HCT116 (cell line): ENCODE measurements at regions not wholly inside any gene's neighbourhood (a gene's known extent, or its start where the extent isn't known, plus 50 kb on each side); places are given as distances from the start of the nearest gene placed in this dataset.
A peak's percentile ranks its signal among the peaks of the same experiment; 100 is the strongest.

ENCODE experiments used
- ATAC-seq: fragments of 200-7000 bp; cut with Tn5 transposase; 2 replicates; pipeline ENCODE4 v1.9.1; 2020; ENCODE audit warnings: mild to moderate bottlenecking, moderate library complexity
- BruUV-seq: library from RNA; stranded (reverse); fragments of 400-500 nt; replicated peaks from 2 replicates; lab custom pipeline; 2021; lab: Mats Ljungman, UMichigan
- CTCF ChIA-PET: fragments of 300-600 bp; sonication (Branson Sonifier 250); formaldehyde crosslinking; loops from one replicate; lab custom pipeline; 2021; ENCODE audit warnings: antibody characterized with exemption; lab: Charles Lee
- POLR2A ChIA-PET: fragments of 300-600, 350-600 bp; sonication (Branson Sonifier 250); formaldehyde crosslinking; loops from one replicate; lab custom pipeline; 2021; ENCODE audit warnings: antibody characterized with exemption; lab: Charles Lee
- RAD21 ChIA-PET, 2 experiments: fragments of 300-600 bp; sonication (Branson Sonifier 250); formaldehyde crosslinking; loops; one replicate each; lab custom pipeline; 2023; ENCODE audit warnings: low total read pairs in 2 of 2; ENCODE audit not compliant: uncharacterized antibody in 2 of 2, unreplicated experiment in 2 of 2, low non-redundant PET in 1 of 2; lab: Charles Lee
- DNase-seq: peaks from one replicate; pipeline ENCODE4 v3.0.0-alpha.2; 2010; ENCODE audit warnings: low read depth, low spot score
- H2AFZ ChIP-seq: fragments of 200-600 bp; shearing (Covaris generic), sonication (generic); 2 replicates; pipeline ENCODE4 v1.6.1; 2017; ENCODE audit warnings: low read depth, mixed run types, mixed read lengths, antibody characterized with exemption, low read length; ENCODE audit not compliant: poor library complexity, severe bottlenecking
- H3K27ac ChIP-seq: 2 replicates; pipeline ENCODE4 v1.5.1; 2012; ENCODE audit warnings: low read depth, low read length
- H3K27me3 ChIP-seq: fragments of 200-600 bp; sonication (generic); 2 replicates; pipeline ENCODE4 v1.6.1; 2016; ENCODE audit warnings: mixed run types, low read length, mixed read lengths; ENCODE audit not compliant: insufficient read depth
- H3K36me3 ChIP-seq, 2 experiments: fragments of 200-500 bp in 1 of 2; fragments of 200-600 bp in 1 of 2; sonication (Bioruptor generic) in 1 of 2; sonication (generic) in 1 of 2; 2 replicates each; pipeline versions ENCODE4 v1.5.1 to v1.6.1; 2014 to 2016; ENCODE audit warnings: low read length in 2 of 2, inconsistent platforms in 1 of 2, mixed read lengths in 1 of 2, mixed run types in 1 of 2; ENCODE audit not compliant: insufficient read depth in 2 of 2, control insufficient read depth in 1 of 2
- H3K4me1 ChIP-seq, 2 experiments: fragments of 200-600 bp in 1 of 2; sonication (generic) in 1 of 2; 2 replicates each; pipeline versions ENCODE4 v1.5.1 to v1.6.1; 2012 to 2017; ENCODE audit warnings: low read length in 2 of 2, inconsistent platforms in 1 of 2, mild to moderate bottlenecking in 1 of 2, mixed read lengths in 1 of 2, mixed run types in 1 of 2, moderate library complexity in 1 of 2; ENCODE audit not compliant: insufficient read depth in 2 of 2, control insufficient read depth in 1 of 2
- H3K4me2 ChIP-seq: fragments of 200-600 bp; sonication (generic); 2 replicates; pipeline ENCODE4 v1.6.1; 2017; ENCODE audit warnings: mixed run types, low read length, mixed read lengths
- H3K4me3 ChIP-seq, 2 experiments: fragments of 200-600 bp in 1 of 2; sonication (generic) in 1 of 2; replicated peaks in 1 of 2; 2 replicates each; pipeline ENCODE4 v1.5.1; 2011 to 2016; ENCODE audit warnings: low read length in 2 of 2, control low read depth in 1 of 2, low read depth in 1 of 2, mild to moderate bottlenecking in 1 of 2, mixed read lengths in 1 of 2, mixed run types in 1 of 2
- H3K79me2 ChIP-seq: fragments of 200-600 bp; sonication (generic); 2 replicates; pipeline ENCODE4 v1.6.1; 2017; ENCODE audit warnings: mild to moderate bottlenecking, mixed run types, low read length, moderate library complexity, mixed read lengths; ENCODE audit not compliant: insufficient read depth
- H3K9ac ChIP-seq: fragments of 200-600 bp; sonication (generic); 2 replicates; pipeline ENCODE4 v1.6.1; 2016; ENCODE audit warnings: low read length, mixed read lengths
- H3K9me2 ChIP-seq: fragments of 200-600 bp; sonication (generic), shearing (Covaris generic); 2 replicates; pipeline ENCODE4 v1.6.1; 2017; ENCODE audit warnings: mixed run types, mild to moderate bottlenecking, moderate library complexity; ENCODE audit not compliant: insufficient read depth
- H3K9me3 ChIP-seq, 2 experiments: fragments of 200-500 bp in 1 of 2; fragments of 200-600 bp in 1 of 2; sonication (Bioruptor generic) in 1 of 2; sonication (generic) in 1 of 2; 2 replicates each; pipeline ENCODE4 v1.6.1; 2014 to 2017; ENCODE audit warnings: low read length in 2 of 2, mixed read lengths in 2 of 2, inconsistent platforms in 1 of 2, low read depth in 1 of 2, mild to moderate bottlenecking in 1 of 2, mixed run types in 1 of 2, moderate library complexity in 1 of 2; ENCODE audit not compliant: control insufficient read depth in 1 of 2, insufficient read depth in 1 of 2
- H4K20me1 ChIP-seq: fragments of 200-600 bp; sonication (generic), shearing (Covaris generic); 2 replicates; pipeline ENCODE4 v1.6.1; 2017; ENCODE audit warnings: mixed run types, mild to moderate bottlenecking, moderate library complexity; ENCODE audit not compliant: insufficient read depth
- CBX3 ChIP-seq: IDR thresholded peaks from 2 replicates; pipeline ENCODE4 v1.6.1; 2012; ENCODE audit warnings: low read depth
- EGR1 ChIP-seq: IDR thresholded peaks from 2 replicates; pipeline ENCODE4 v1.6.1; 2012; ENCODE audit warnings: low read depth
- ELF1 ChIP-seq: IDR thresholded peaks from 2 replicates; pipeline ENCODE4 v1.6.1; 2012; ENCODE audit warnings: low read depth, borderline replicate concordance
- EZH2 ChIP-seq: fragments of 200-600 bp; sonication (generic); IDR thresholded peaks from 2 replicates; pipeline ENCODE4 v1.6.1; 2017; ENCODE audit warnings: antibody characterized with exemption, mixed run types
- EZH2phosphoT487 ChIP-seq: fragments of 200-600 bp; IDR thresholded peaks from 2 replicates; pipeline ENCODE4 v1.6.1; 2018; ENCODE audit warnings: antibody characterized with exemption, borderline replicate concordance
- JUND ChIP-seq: IDR thresholded peaks from 2 replicates; pipeline ENCODE4 v1.6.1; 2012
- MAX ChIP-seq: IDR thresholded peaks from 2 replicates; pipeline ENCODE4 v1.6.1; 2012
- RAD21 ChIP-seq: IDR thresholded peaks from 2 replicates; pipeline ENCODE4 v1.6.1; 2012; ENCODE audit warnings: low read depth, mild to moderate bottlenecking
- SIN3A ChIP-seq: IDR thresholded peaks from 2 replicates; pipeline ENCODE4 v1.6.1; 2012; ENCODE audit warnings: low read depth
- SP1 ChIP-seq: IDR thresholded peaks from 2 replicates; pipeline ENCODE4 v1.6.1; 2012; ENCODE audit warnings: low read depth
- SRF ChIP-seq: IDR thresholded peaks from 2 replicates; pipeline ENCODE4 v1.6.1; 2012; ENCODE audit warnings: low read depth
- YY1 ChIP-seq: IDR thresholded peaks from 2 replicates; pipeline ENCODE4 v1.6.1; 2011; ENCODE audit warnings: low read length, low read depth, moderate library complexity, mild to moderate bottlenecking; ENCODE audit not compliant: insufficient replicate concordance; ENCODE audit errors: extremely low read depth
- ZNF274 ChIP-seq: fragments of 200-500 bp; sonication (Bioruptor generic); IDR thresholded peaks from 2 replicates; pipeline ENCODE4 v1.6.1; 2014; ENCODE audit warnings: mild to moderate bottlenecking, low read depth, low read length, inconsistent platforms
- intact Hi-C: fragments of 100-400 bp; cut with micrococcal nuclease; formaldehyde crosslinking; loops from 2 replicates; pipeline ENCODE4 v1.10.0; 2022
- TF ChIP-seq, protein P1 (sequence below), 3 experiments: fragments of 200-600 bp in 1 of 3; sonication (generic) in 1 of 3; IDR thresholded peaks in 2 of 3; conservative IDR thresholded peaks in 1 of 3; 2 replicates each; pipeline ENCODE4 v1.5.1; 2012 to 2017; ENCODE audit warnings: low read depth in 2 of 3, low read length in 2 of 3, antibody characterized with exemption in 1 of 3, borderline replicate concordance in 1 of 3, control low read depth in 1 of 3, mild to moderate bottlenecking in 1 of 3, mixed read lengths in 1 of 3, mixed run types in 1 of 3, moderate library complexity in 1 of 3; ENCODE audit not compliant: insufficient read depth in 1 of 3
- TF ChIP-seq, protein P2 (sequence below): IDR thresholded peaks from 2 replicates; pipeline ENCODE4 v1.6.1; 2011; ENCODE audit warnings: mild to moderate bottlenecking, low read length, moderate library complexity; ENCODE audit not compliant: insufficient replicate concordance; ENCODE audit errors: extremely low read depth

GRCh38 chr4:138090918-138091676, 151.1 kb downstream of the SLC7A11 start:
- DNase-seq = no peak
- no peak overlapping the region for H3K27ac ChIP-seq
- BruUV-seq = no TSS peak
- intact Hi-C loops = loop anchor here (1.0 to 10.0 kb wide), 5 partner anchors 56 to 590 kb away; no protein-coding TSS in a partner anchor
- H4K20me1 ChIP-seq = no peaks in the 10 kb centered on the region
- peak overlapping the region; percentile 92 for H2AFZ ChIP-seq
- no peak overlapping the region for H3K9ac ChIP-seq
- no peaks in the 10 kb centered on the region for H3K79me2 ChIP-seq
- H3K27me3 ChIP-seq = no peaks in the 10 kb centered on the region
- no peaks in the 10 kb centered on the region for H3K9me3 ChIP-seq
- POLR2A ChIA-PET = interaction anchor here (1.1 to 1.2 kb wide), 2 partner anchors 55 to 967 kb away, joined by 4 to 5 read pairs; no protein-coding TSS in a partner anchor
- peak; percentile 48 for ATAC-seq
- H3K9me2 ChIP-seq = no peaks in the 10 kb centered on the region
- RAD21 ChIA-PET = interaction anchor here (0.7 to 1.8 kb wide), 8 partner anchors 53 to 780 kb away, joined by 3 to 10 read pairs (median 5); no protein-coding TSS in a partner anchor
- no peaks in the 10 kb centered on the region for H3K36me3 ChIP-seq
- TF ChIP-seq, protein P1, sequence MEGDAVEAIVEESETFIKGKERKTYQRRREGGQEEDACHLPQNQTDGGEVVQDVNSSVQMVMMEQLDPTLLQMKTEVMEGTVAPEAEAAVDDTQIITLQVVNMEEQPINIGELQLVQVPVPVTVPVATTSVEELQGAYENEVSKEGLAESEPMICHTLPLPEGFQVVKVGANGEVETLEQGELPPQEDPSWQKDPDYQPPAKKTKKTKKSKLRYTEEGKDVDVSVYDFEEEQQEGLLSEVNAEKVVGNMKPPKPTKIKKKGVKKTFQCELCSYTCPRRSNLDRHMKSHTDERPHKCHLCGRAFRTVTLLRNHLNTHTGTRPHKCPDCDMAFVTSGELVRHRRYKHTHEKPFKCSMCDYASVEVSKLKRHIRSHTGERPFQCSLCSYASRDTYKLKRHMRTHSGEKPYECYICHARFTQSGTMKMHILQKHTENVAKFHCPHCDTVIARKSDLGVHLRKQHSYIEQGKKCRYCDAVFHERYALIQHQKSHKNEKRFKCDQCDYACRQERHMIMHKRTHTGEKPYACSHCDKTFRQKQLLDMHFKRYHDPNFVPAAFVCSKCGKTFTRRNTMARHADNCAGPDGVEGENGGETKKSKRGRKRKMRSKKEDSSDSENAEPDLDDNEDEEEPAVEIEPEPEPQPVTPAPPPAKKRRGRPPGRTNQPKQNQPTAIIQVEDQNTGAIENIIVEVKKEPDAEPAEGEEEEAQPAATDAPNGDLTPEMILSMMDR (IDR thresholded peaks at IDR 0.05 in 2 of 3, conservative IDR thresholded peaks at IDR 0.05 in 1 of 3; ENCODE audit: borderline replicate concordance in 1 of 3, insufficient read depth in 1 of 3, low read depth in 2 of 3, low read length in 2 of 3) = no peak
- TF ChIP-seq EZH2phosphoT487 = no peak
- TF ChIP-seq JUND = no peak
- no peak for TF ChIP-seq RAD21
- no peak for TF ChIP-seq EGR1
- no peak for TF ChIP-seq SP1
- no peak for TF ChIP-seq ELF1
- TF ChIP-seq CBX3 = no peak
- TF ChIP-seq MAX = no peak
- TF ChIP-seq SRF = no peak
- TF ChIP-seq ZNF274 = no peak
- no peak for TF ChIP-seq SIN3A
- TF ChIP-seq, protein P2, sequence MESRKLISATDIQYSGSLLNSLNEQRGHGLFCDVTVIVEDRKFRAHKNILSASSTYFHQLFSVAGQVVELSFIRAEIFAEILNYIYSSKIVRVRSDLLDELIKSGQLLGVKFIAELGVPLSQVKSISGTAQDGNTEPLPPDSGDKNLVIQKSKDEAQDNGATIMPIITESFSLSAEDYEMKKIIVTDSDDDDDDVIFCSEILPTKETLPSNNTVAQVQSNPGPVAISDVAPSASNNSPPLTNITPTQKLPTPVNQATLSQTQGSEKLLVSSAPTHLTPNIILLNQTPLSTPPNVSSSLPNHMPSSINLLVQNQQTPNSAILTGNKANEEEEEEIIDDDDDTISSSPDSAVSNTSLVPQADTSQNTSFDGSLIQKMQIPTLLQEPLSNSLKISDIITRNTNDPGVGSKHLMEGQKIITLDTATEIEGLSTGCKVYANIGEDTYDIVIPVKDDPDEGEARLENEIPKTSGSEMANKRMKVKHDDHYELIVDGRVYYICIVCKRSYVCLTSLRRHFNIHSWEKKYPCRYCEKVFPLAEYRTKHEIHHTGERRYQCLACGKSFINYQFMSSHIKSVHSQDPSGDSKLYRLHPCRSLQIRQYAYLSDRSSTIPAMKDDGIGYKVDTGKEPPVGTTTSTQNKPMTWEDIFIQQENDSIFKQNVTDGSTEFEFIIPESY = no peak
- no peak for TF ChIP-seq YY1
- TF ChIP-seq EZH2 = no peak
- TF ChIP-seq, all 23 proteins: peak for 0
- H3K4me3 ChIP-seq = peak overlapping the region in 1 of 2 experiments; percentile 51; a peak in 1 of 4 replicates
- peak overlapping the region; percentile 72 for H3K4me2 ChIP-seq
- H3K4me1 ChIP-seq = peaks cover 0 to 13% of the 10 kb centered on the region in 2 experiments; a peak in 2 of 4 replicates
- CTCF ChIA-PET = interaction anchor here (0.9 to 2.1 kb wide), 22 partner anchors 8 to 967 kb away, joined by 3 to 40 read pairs (median 6); no protein-coding TSS in a partner anchor
